ENCODE measurements at regions not wholly inside any gene's neighbourhood (a gene's known extent, or its start where the extent isn't known, plus 50 kb on each side); places are given as distances from the start of the nearest gene placed in this dataset.

DNA sequence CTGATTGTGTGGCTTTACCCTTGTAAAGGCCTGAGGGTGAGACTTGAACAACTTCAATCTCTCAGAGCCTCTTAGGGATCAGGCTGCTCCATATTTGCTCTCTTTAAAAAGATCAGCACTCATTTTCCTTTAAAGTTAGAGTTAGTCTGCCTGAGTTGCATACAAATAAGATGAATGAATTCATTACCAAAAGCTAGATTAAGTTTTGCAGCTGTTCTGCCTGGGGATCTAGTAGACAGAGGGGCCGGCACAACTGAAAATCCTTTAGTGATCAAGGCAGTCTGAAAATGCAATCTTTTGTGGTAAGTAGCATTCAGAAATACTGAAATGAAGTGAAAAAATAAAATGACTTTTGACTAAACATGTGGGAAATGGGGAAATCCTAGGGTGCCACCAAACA lies 264.0 kb downstream of the MAN2A1 start:
- Mint-ChIP-seq H3K27ac (ENCODE audit: unreplicated experiment) (no peak overlapping the region), H3K36me3 (ENCODE audit: insufficient read depth, unreplicated experiment) (no peaks in the 10 kb centered on the region), H3K4me3 (ENCODE audit: low read depth, unreplicated experiment) (no peak overlapping the region), H3K9me3 (ENCODE audit: low read depth, unreplicated experiment) (no peaks in the 10 kb centered on the region), H3K27me3 (ENCODE audit: unreplicated experiment) (no peaks in the 10 kb centered on the region), H3K4me1 (ENCODE audit: low read depth, unreplicated experiment) (no peaks in the 10 kb centered on the region)
- intact Hi-C loops (cut with micrococcal nuclease; ENCODE audit: unreplicated experiment): no loop called here
- no TSS peak for BruUV-seq (replicated peaks)
- CTCF ChIA-PET: no interaction called here
- TF ChIP-seq, protein P1, sequence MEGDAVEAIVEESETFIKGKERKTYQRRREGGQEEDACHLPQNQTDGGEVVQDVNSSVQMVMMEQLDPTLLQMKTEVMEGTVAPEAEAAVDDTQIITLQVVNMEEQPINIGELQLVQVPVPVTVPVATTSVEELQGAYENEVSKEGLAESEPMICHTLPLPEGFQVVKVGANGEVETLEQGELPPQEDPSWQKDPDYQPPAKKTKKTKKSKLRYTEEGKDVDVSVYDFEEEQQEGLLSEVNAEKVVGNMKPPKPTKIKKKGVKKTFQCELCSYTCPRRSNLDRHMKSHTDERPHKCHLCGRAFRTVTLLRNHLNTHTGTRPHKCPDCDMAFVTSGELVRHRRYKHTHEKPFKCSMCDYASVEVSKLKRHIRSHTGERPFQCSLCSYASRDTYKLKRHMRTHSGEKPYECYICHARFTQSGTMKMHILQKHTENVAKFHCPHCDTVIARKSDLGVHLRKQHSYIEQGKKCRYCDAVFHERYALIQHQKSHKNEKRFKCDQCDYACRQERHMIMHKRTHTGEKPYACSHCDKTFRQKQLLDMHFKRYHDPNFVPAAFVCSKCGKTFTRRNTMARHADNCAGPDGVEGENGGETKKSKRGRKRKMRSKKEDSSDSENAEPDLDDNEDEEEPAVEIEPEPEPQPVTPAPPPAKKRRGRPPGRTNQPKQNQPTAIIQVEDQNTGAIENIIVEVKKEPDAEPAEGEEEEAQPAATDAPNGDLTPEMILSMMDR (IDR thresholded peaks at IDR 0.05; ENCODE audit: unreplicated experiment): no peak
- no peak for DNase-seq

DNA sequence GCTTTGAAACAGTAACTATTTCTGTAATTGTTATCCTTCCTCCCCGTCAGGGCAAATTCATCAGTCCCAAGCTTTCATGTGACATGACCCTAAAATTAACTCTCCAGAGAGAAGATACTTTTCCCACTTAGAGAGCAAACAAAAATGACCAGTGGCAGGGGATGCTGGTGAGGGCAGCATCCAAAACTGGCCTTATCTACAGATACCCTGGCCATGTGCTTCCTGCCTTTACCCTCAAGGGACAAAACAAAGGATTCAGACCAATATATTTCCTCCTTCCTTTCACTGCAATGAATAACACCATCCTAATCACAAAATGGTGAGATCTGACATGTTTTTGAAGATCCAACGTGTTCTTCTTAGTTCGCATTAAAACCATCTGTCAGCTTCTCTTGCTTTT lies 267.2 kb downstream of the MAN2A1 start:
- no TSS peak for BruUV-seq (replicated peaks)

DNA sequence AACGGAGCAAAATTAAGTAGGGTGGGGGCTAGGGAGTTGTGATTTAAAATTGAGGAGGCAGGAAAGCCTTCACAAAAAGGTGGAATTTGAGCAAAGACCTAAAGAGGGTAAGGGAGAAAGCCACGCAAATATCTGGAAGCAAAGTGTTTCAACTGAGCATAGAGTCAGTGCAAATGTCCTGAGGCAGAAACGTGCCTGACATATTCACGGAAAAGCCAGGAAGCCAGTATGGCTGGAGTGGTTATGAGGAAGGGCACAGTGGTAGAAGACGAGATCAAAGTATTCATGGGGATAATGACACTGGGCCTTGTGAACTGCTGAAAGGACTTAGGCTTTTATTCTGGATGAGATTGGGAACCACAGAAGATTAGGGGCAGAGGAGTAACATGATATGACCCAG lies 268.4 kb downstream of the MAN2A1 start:
- Mint-ChIP-seq H3K4me3 (ENCODE audit: low read depth, unreplicated experiment) (no peak overlapping the region), H3K9me3 (ENCODE audit: low read depth, unreplicated experiment) (no peaks in the 10 kb centered on the region), H3K27me3 (ENCODE audit: unreplicated experiment) (no peaks in the 10 kb centered on the region), H3K27ac (ENCODE audit: unreplicated experiment) (no peak overlapping the region), H3K4me1 (ENCODE audit: low read depth, unreplicated experiment) (no peaks in the 10 kb centered on the region), H3K36me3 (ENCODE audit: insufficient read depth, unreplicated experiment) (no peaks in the 10 kb centered on the region)
- intact Hi-C loops (cut with micrococcal nuclease; ENCODE audit: unreplicated experiment): no loop called here
- CTCF ChIA-PET: interaction anchor here (1.1 kb wide), 1 partner anchor 29 kb away, joined by 3 read pairs; no protein-coding TSS in a partner anchor
- no peak for DNase-seq
- TF ChIP-seq, protein P1 (IDR thresholded peaks at IDR 0.05; ENCODE audit: unreplicated experiment): no peak
- no TSS peak for BruUV-seq (replicated peaks)

More for the DNA sequence above, 267.2 kb downstream of the MAN2A1 start:
- Mint-ChIP-seq H3K9me3 (ENCODE audit: low read depth, unreplicated experiment) (no peaks in the 10 kb centered on the region), H3K4me3 (ENCODE audit: low read depth, unreplicated experiment) (no peak overlapping the region), H3K36me3 (ENCODE audit: insufficient read depth, unreplicated experiment) (no peaks in the 10 kb centered on the region), H3K27me3 (ENCODE audit: unreplicated experiment) (no peaks in the 10 kb centered on the region), H3K27ac (ENCODE audit: unreplicated experiment) (no peak overlapping the region), H3K4me1 (ENCODE audit: low read depth, unreplicated experiment) (no peaks in the 10 kb centered on the region)
- intact Hi-C loops (cut with micrococcal nuclease; ENCODE audit: unreplicated experiment): no loop called here
- DNase-seq: no peak
- CTCF ChIA-PET: no interaction called here
- TF ChIP-seq, protein P1 (IDR thresholded peaks at IDR 0.05; ENCODE audit: unreplicated experiment): no peak

DNA sequence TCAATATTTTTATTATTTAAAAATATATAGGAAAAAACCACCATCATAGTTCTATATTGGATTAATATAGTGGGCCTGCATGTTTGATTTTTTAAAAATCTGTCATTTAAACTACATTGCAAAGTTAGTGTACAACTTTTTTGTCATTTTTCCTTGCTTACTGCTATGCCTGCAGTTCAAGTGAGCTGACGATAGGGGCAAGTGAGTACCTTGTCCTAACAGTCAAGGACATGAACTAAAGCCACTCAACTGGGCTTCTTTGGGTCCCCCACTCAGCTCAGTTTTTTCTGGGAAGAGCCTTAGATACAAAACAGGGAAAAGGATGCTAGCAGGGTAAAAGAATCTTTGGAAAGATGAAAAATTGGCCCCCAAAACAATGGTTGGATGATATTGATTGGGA lies 269.9 kb downstream of the MAN2A1 start:
- no peak overlapping the region for H3K27ac Mint-ChIP-seq (ENCODE audit: unreplicated experiment)
- TF ChIP-seq, protein P1 (IDR thresholded peaks at IDR 0.05; ENCODE audit: unreplicated experiment): no peak
- DNase-seq: no peak
- no peaks in the 10 kb centered on the region for H3K27me3 Mint-ChIP-seq (ENCODE audit: unreplicated experiment)
- no peaks in the 10 kb centered on the region for H3K36me3 Mint-ChIP-seq (ENCODE audit: insufficient read depth, unreplicated experiment)
- no peak overlapping the region for H3K4me3 Mint-ChIP-seq (ENCODE audit: low read depth, unreplicated experiment)
- no peaks in the 10 kb centered on the region for H3K4me1 Mint-ChIP-seq (ENCODE audit: low read depth, unreplicated experiment)
- no TSS peak for BruUV-seq (replicated peaks)
- CTCF ChIA-PET: no interaction called here
- intact Hi-C loops (cut with micrococcal nuclease; ENCODE audit: unreplicated experiment): no loop called here
- H3K9me3 Mint-ChIP-seq (ENCODE audit: low read depth, unreplicated experiment): no peaks in the 10 kb centered on the region

Measured in Calu3 (cell line).